Inferior parietal cortex (tissue), 1 donor: ENCODE measurements at regions not wholly inside any gene's neighbourhood (a gene's known extent, or its start where the extent isn't known, plus 50 kb on each side); places are given as distances from the start of the nearest gene placed in this dataset.
A peak's percentile ranks its signal among the peaks of the same experiment; 100 is the strongest.
"Not testable (repeated sequence)": the region's sequence is repeated elsewhere in the genome, so short reads cannot be mapped to it uniquely, and the experiment has no call there.

ENCODE experiments used
- DNase-seq: peaks from one replicate; pipeline ENCODE4 v3.0.0-alpha.2; 2016; ENCODE audit errors: extremely low spot score

DNA sequence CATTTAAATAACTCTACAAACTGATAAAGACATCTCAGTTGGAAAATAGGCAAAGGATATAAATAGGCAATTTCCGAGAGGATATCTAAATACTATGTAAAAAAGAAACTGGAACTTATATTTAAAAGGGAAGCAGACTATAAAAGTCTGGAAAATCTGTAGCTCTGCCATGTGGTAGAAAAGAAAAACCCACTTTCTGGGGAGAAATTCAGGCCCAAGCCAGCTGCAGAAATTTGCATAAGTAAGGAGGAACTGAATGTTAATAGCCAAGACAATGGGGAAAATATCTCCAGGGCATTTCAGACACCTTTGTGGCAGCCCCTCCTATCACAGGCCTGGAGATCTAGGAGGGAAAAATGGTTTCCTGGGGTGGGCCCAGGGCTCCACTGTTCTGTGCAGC, 97.8 kb upstream of the ZBED5 start:
- DNase-seq, result no peak

DNA sequence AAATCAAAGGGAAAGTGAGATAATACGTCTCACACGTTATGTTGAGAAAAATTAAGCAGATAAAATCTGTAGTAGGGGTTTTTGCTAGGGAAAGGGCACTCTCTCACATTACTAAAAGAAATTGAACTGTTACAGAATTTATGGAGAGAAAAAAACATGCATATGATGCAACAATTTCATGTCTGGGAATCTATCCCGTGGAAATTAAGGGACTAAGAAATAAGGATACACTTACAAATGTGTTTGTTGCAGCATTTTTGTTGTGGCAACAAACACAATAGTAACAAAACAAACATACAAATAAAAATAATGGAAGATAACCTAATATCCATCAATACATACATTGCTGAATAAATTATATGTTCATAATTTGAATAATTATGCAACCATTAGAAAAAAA, 96.3 kb upstream of the ZBED5 start:
- DNase-seq, result no peak

DNA sequence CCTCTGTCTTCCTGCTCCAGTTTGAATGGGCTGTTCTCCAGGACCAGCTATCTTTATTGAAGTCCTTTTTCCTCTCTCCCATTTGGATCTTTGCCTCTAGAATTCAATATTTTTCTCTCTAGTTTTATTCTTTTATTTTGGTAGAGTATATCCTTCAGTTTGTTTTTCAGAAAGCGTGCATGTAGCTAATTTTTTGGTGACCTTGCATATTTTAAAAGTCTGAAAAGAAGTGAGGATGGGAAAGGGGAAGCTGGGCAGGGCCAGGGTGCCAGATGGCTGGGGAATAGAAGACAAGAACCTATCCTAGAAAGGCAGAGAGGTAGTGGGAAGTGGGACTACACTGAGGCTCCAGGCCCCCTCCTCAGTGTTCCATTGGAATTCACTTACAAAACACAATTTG, 95.0 kb upstream of the ZBED5 start:
- no peak for DNase-seq

DNA sequence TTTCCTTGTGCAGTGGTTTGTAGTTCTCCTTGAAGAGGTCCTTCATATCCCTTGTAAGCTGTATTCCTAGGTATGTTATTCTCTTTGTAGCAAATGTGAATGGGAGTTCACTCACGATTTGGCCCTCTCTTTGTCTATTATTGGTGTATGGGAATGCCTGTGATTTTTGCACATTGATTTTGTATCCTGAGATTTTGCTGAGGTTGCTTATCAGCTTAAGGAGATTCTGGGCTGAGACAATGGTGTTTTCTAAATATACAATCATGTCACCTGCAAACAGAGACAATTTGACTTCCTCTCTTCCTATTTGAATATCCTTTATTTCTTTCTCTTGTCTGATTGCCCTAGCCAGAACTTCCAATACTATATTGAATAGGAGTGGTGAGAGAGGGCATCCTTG, 90.1 kb upstream of the ZBED5 start:
- DNase-seq, result not testable (repeated sequence)

DNA sequence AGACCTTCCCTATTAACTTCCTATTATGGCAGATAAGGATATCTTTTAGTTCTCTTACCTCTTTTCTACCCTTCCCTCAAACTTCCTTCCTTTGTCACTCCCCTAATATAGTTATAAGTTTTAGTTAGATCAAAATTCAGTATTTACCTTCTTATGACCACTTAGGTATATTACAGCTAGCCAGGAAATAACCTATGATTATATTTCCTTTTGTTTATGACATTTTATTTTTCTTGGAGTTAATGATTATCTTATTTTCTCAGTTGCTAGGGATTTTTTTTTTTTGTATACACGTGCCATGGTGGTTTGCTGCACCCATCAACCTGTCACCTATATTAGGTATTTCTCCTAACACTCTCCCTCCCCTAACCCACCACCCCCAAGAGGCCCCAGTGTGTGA, 88.2 kb upstream of the ZBED5 start:
- no peak for DNase-seq

DNA sequence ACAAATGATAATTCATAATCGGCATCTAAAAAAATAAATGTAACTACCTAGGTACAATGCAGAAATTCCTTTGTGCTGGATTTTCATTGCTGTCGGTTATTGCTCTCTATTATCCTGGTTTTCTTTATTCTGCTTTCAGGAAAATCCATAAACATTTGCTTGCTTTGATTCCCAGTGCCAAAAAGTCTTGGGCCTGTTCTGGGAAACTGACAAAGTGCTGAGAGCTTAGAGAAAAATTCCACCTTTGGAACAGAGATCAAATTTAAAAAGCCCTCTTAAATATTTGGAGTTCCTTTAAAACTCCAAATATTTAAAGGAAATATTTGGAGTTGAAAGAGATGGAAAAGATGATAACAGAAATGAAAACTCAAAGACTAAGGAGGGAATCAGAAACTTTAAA, 87.3 kb upstream of the ZBED5 start:
- DNase-seq, result no peak

DNA sequence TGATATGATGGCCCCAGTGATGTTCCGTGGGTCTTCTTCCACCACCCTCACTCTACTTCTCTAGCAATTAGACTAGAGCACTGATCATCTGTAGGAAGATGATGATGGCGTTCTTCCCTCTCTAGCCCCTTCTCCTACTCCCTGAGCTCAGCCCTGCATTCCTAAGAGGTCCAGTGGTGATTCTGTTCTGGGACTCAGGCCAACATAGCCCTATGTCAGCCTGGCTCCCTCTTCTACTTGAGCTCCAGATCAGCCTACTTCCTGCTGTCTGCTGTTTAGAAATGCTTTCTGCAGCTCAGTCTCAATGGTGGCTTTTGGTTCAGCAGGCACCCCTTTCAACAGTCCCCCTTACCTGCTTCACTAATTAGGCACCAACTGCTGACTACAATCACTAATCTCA, 86.1 kb upstream of the ZBED5 start:
- DNase-seq, result no peak

DNA sequence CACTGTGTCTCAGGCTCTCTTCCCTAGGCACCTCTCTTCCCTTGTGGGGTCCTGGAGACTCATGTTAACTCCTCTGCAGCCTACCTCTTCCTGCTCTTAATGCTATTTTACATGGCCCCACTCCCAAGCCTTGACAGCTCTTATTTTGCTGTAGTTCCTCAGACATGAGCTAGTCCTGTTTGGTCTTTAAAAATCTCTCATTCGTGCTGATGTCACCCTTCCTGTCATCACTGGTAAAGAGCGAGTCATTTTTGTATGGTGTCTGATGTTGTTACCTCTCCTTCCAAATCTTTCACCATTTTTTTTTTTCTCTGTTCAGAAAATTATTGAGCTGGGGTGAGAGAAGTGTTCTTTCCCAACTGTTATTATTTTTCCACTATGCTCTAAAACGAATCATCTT, 84.8 kb upstream of the ZBED5 start:
- no peak for DNase-seq

DNA sequence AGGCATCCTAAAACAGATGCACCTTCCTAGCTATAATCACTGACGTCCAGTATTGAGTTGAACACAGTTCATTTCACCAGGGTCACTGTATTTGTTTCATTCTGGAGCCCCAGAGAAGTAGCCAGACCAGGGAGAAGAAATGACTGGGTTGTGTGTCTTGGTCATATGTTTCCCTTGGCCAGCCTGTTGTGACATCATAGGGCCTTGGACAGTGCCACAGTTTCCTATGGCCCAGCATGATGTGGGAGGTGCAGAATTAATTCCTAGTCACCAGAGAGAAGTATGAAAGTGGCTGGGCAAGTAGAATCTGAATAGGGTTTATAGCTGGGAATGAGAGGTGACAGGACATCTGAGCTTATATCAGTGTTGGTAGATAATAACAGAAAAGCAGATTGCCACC, 84.0 kb upstream of the ZBED5 start:
- no peak for DNase-seq

DNA sequence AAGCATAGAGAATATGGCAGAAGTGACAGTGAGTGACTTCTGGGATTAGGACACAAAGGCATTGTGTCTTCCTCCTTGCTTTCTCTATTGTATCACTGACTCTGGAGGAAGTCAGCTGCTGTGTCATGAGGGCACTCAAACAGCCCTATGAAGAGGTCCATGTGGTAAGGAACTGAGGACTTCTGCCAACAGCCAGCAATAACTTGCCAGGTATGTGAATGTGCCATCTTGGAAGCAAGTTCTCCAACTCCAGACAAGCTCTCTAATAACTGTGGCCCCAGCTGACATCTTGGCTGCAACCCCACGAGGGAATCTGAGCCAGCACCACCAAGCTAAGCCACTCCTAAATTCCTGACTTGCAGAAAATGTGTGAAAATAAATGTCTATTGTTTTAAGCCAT, 83.6 kb upstream of the ZBED5 start:
- no peak for DNase-seq

DNA sequence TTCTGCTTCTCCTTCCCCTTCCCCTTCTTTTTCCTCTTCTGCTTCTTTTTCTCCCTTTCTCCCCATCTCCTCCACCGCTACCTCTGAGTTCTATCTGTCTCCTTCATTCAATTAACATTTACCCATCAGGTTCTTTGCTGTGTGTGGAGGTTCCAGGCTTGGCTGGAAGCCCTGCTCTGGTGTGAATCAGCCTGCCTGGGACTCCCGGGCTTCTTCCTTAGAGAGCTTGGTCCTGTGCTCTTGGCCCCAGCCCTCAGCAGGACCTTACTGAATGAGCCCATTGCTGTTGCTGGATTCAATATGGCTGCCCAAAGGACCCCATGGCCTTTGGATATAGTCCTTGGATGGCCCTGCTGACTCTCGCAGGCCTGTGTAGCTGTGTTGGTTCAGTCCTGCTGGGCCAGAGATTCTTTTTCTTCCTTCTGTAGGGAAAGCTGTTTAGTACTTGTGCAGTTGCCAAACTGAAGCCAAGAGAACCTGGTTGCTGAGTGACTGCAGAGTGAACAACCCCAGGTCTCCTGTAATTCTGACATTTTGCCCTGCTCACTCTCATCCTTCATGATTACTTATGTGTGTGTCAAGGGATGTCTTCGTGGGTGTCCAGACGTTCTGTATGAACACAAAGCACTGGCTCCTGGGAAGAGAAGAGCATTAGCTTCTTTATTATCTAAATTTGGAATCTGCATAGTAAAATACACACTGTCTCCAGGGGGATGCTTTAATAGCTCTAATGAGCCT, 81.0 kb upstream of the ZBED5 start:
- DNase-seq, result no peak

DNA sequence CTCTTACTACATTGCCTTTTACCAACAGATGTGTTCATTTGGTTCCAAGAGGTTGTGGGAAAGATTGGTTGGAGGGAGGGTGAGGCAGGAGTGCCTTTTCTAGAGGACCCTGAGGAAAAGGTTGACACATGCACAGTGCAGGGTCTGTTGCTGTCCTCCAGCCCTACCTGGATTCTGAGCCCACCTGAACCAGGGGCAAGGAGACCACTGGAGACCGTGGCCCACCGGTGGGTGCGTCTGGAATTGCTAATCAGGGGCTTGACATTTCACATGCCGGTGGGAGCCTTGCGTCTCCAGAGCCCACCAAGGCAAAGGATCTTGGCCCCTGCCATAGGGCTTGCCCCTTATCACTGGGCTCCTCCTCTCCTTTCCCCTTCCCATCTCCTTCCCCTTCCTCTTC, 80.4 kb upstream of the ZBED5 start:
- DNase-seq, result no peak

DNA sequence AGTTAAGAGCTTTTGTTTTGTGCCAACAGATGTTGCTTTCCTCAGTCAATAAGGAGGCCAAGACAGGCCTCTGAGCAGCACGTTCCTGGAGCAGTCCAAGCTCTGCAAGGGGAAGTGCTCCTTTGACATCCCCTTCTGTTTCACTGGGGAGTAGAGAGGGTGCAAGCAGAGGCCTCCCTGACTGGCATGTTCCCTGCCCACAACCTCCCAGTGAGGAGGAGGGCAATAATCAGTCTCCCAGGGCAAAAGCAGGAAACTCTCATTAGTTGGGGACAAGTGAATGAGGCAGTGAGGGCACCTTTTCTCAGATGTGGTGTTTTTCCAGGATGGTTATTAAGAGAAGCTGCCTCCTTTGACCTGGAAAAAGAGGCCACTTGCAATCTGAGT, 79.5 kb upstream of the ZBED5 start:
- DNase-seq, result no peak

DNA sequence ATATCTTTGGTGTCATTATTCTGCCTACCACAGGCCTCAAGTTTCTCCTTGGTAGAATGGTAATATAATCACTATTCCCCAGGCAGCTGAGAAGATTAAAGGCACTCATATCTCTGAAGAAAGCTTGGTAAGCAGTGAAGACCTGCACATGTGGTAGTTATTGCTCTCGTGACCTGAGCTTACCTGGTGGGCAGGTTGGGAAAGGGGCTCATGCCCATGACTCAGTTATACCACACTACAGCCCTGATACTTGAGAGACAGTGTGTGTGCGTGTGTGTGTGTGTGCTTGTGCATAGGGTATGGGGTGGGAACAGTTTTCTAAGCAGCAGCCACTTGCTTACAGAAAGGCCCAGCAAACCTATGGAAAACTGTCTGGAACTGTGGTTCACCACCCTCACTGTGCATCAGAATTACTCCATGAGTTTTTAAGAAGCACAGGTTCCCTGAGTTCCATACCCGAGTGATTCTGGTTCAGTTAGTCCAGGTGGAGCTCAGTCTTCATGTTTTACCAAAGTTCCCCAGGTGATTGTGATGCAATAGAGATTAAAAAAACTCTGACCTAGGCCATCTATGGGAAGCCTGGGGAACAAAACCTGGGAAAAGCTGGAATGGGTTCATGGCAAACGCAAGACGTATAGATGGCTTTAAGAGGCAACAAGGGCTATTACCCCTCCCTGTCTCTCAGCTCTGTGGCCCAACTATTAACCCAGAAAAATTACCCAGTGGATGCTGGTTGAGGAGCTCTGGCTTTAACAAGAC, 79.0 kb upstream of the ZBED5 start:
- DNase-seq, result no peak

DNA sequence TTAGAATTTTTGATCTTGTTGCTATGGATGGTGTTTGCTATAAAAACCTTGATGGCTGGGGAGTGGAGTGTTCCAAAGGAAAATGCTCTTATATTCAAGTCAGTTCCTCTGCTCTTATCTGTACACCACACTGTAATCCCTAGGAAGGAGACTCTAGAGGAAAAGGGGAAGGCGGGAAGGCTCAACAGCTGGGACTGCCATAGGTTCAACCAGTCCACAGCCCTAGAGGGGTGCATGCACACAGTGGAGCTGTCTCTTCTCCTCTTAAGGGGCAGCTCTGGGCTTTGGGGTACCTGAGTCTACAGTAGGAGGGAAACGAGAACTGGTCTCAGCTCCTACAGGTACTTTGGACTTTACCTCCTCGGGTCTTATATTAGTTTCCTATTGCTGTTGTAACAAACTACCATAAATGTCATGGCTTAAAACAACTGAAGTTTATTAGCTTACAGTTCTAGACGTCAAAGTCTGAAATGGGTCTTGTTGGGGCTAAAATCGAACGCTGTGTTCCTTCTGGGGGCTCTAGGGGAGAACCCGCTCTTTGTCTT, 77.2 kb upstream of the ZBED5 start:
- no peak for DNase-seq

DNA sequence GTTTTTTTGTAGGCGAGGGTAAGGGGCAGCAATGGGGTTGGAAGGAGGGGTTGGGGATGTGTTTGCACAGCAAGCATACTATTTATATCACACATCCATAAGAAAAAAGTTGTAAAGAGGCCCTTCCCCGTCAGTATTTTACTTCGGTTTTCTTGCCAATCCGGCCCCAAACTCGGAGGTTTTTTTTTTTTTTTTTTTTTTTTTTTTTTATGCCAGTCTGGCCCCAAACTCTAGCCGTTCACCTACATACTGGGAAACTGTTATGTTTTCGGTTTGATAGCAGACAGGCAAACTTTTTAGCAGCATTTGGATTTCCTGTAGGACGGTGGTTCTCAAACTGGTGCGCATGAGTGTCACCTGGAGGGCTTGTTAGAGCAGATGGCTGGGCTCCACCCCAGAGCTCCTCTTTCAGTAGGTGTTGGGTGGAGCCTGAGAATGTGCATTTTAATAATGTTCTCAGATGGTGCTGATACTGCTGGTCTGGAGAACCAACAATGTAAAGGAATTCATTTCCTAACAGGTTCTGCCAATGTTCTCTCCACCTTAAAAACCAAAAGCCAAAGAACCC, 76.5 kb upstream of the ZBED5 start:
- DNase-seq, result no peak

DNA sequence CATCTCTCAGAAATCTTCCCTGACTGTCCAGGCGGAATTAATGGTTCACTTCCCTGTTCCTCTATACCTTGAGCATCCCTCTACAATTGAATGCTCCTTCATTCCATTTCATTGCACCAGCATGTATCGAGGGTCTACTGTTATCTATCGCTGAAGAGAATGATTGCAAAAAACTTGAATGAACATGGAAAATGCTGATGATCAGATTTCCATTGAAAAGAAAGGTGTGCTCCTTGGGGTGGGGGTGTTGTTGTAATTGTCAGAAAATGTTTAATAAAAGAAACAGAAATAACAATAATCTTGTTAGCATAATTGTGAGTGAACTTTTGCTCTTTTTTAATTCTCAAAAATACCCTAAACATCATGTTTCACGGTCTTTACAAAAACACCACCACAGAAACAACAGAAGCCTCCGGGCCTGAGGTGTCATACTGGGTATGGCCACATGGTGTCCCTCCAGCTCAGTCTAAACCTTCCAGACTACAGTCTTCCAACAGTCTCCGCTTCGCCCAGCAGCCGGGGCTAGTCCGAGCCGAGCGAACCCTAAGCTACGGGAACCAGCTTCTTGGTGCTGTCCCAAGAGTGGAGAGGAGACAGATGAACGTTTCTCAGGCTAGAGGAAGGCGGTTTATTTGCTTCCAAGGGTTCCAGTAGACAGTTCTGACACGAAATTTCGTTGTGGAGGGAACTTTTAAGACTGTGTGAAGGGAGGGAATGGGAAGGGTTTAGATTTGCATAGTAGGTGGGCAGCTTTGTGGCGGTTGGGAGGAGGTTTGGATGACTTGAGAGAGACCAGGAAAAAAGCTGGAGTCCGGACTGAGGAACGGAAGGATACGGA, 75.8 kb upstream of the ZBED5 start:
- peak; percentile 96 for DNase-seq

DNA sequence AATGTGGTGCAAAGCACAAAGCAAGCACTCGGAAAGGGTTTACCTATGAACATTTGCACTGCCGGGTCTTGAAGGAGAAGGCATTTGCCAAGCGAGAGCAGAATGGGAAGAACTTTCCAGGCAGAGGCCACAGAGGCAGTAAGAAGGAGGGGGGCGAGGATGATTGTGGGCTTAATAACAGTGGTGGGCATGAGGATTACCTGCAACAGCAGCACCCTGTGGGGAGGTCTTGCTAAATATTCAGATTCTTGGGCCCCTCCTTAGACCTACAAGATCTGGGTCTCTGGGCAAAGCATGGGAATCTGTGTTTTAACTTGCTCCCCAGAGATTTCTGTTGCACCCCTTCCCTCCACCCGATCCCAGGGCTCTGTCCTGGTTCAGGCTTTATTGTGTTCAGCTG, 75.1 kb upstream of the ZBED5 start:
- no peak for DNase-seq

DNA sequence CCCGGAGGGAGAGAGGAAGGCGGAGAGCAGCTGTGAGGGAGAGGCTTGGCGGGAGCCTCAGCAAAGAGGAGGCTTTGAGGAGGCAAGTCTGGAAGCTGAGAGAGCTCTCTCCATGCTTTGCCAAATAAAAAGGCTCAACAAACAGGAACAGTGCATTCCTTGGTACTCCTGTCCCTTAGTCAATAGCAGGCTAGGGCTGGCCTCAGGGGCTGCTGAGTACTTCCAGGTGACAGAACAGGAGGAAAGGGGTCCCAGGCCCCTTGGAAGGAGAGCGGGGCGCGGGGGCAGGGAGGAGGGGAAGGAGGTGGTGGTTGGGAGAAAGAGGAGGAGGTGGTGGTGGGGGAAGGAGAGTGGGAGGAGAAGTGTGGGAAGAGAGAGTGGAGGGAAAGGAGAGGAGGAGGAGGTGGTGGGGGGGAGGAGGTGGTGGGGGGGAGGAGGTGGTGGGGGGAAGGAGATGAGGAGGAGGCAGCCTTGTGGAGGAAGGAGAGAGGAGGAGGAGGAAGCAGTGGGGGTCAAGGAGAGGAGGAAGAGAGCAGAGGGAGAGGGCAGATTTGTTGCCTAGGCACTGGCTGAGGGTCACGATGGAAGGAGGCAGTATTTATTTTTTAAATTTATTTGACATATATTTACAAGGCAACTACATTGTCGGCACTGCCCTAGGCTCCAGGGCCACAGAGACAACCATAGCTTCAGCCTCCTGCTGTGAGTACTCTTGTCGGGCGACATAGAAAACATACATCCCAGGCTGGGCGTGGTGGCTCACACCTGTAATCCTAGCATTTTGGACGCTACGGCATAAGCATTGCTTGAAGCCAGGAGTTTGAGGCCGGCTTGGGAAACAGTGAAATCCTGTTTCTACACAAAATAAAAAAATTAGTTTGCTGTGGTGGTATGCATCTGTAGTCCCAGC, 74.2 kb upstream of the ZBED5 start:
- no peak for DNase-seq

DNA sequence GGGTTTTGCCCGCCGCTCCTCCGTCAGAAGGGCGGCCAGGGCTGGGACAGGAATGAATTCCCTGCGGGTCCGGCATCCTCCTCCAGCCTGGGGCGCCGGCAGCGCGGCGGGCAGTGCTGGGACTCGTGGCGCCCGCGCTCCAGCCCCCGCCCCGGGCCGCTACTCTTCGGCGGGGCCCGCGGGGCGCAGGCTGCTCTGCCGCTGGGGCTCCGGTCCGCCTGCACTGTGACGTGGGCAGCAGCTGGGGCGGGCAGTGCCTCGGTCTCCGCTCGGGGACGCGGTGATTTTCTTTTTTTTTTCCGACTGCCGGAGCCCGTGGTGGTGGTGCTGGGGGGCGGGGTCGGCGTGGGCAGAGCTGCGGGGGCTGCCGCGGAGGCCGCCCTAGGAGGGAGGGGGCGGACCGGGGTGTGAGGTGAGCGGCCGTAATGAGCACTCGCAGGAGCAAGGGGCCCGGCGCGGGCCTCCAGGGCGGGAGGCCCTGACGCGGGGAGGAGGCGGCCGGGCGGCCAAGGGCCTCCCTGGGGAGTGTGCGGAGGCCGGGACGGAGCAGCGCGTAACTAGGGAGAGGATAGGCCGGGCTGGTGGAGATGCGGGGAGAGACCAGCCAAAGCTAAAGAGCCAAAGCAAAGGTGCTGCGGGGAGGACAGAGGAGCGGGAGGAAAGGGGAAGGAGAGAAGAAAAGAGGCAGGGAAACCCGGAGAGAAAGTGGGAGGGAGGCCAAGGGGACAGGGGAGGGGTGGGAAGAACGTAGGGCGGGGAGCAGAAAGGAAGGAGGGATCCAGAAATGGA, 73.3 kb upstream of the ZBED5 start:
- DNase-seq, result peak; percentile 57
